HepG2 (cell line): ENCODE measurements at regions not wholly inside any gene's neighbourhood (a gene's known extent, or its start where the extent isn't known, plus 50 kb on each side); places are given as distances from the start of the nearest gene placed in this dataset.

Source experiments
- ATAC-seq: fragments of 200-7000 bp; cut with Tn5 transposase; 3 replicates; pipeline ENCODE4 v1.9.1; 2020; ENCODE audit warnings: mild to moderate bottlenecking, moderate library complexity
- BruUV-seq: library from RNA; stranded (reverse); fragments of 400-500 nt; replicated peaks from 2 replicates; lab custom pipeline; 2021; lab: Mats Ljungman, UMichigan
- CTCF ChIA-PET: fragments of 300-600 bp; formaldehyde crosslinking; extraction: SDS; loops from one replicate; lab custom pipeline; 2021; ENCODE audit warnings: low total read pairs, inconsistent platforms, low intra/inter-chr PET ratio; lab: Yijun Ruan, JAX
- POLR2A ChIA-PET: fragments of 350-600 bp; sonication (Branson Sonifier 250); formaldehyde crosslinking; loops from one replicate; lab custom pipeline; 2020; ENCODE audit warnings: antibody characterized with exemption, inconsistent platforms; lab: Yijun Ruan, JAX
- DNase-seq: peaks from one replicate; pipeline ENCODE4 v3.0.0-alpha.2; 2015; ENCODE audit warnings: low spot score
- FAIRE-seq: peaks from 3 replicates; lab custom pipeline; 2011; peaks lifted over from hg19 to GRCh38; lab: Jason Lieb, UNC
- H2AFZ ChIP-seq: one replicate; pipeline ENCODE4 v1.6.1; 2011; ENCODE audit warnings: low read length, inconsistent platforms
- H3K27ac ChIP-seq: fragments of 300-600 bp; 3 replicates; pipeline ENCODE4 v1.8.0; 2011; ENCODE audit warnings: mixed run types, mild to moderate bottlenecking, mixed read lengths, low read length, inconsistent platforms; ENCODE audit not compliant: insufficient read depth; ENCODE audit errors: extremely low read length
- H3K27me3 ChIP-seq, 2 experiments: fragments of 200-600 bp in 1 of 2; 2 replicates in 1 of 2; 3 replicates in 1 of 2; pipeline versions ENCODE4 v1.6.0 to v1.8.0; 2011; ENCODE audit warnings: low read length in 2 of 2, mild to moderate bottlenecking in 2 of 2, moderate library complexity in 2 of 2, inconsistent platforms in 1 of 2; ENCODE audit not compliant: insufficient read depth in 2 of 2, control insufficient read depth in 1 of 2
- H3K36me3 ChIP-seq, 2 experiments: fragments of 200-600 bp in 1 of 2; replicated peaks in 1 of 2; 2 replicates in 1 of 2; 3 replicates in 1 of 2; pipeline versions ENCODE4 v1.5.1 to v1.8.0; 2011; ENCODE audit warnings: low read length in 2 of 2, inconsistent platforms in 1 of 2; ENCODE audit not compliant: insufficient read depth in 2 of 2, control insufficient read depth in 1 of 2
- H3K4me1 ChIP-seq: 2 replicates; pipeline ENCODE4 v1.5.1; 2012; ENCODE audit warnings: low read length, inconsistent platforms; ENCODE audit not compliant: insufficient read depth
- H3K4me2 ChIP-seq: 2 replicates; pipeline ENCODE4 v1.6.0; 2011; ENCODE audit warnings: low read depth, low read length, inconsistent platforms
- H3K4me3 ChIP-seq, 3 experiments: fragments of 200-600 bp in 1 of 3; sonication (generic), shearing (Covaris generic) in 1 of 3; replicated peaks in 1 of 3; 2 replicates each; pipeline ENCODE4 v1.5.1; 2011 to 2016; ENCODE audit warnings: low read length in 3 of 3, inconsistent platforms in 2 of 3, low read depth in 2 of 3, mild to moderate bottlenecking in 2 of 3, control low read depth in 1 of 3, mixed read lengths in 1 of 3; ENCODE audit not compliant: insufficient read depth in 1 of 3
- H3K79me2 ChIP-seq: one replicate; pipeline ENCODE4 v1.6.1; 2011; ENCODE audit warnings: low read length, inconsistent platforms; ENCODE audit not compliant: insufficient read depth
- H3K9ac ChIP-seq: 2 replicates; pipeline ENCODE4 v1.6.0; 2011; ENCODE audit warnings: mild to moderate bottlenecking, low read depth, low read length, inconsistent platforms; ENCODE audit not compliant: insufficient read depth
- H3K9me3 ChIP-seq: 2 replicates; pipeline ENCODE4 v1.5.1; 2012; ENCODE audit warnings: mild to moderate bottlenecking, low read length
- H4K20me1 ChIP-seq: 2 replicates; pipeline ENCODE4 v1.6.0; 2011; ENCODE audit warnings: inconsistent platforms, mild to moderate bottlenecking, low read length, moderate library complexity; ENCODE audit not compliant: insufficient read depth
- CHCHD3 ChIP-seq: sonication (generic); formaldehyde crosslinking; IDR thresholded peaks from 2 replicates; pipeline ENCODE4 v1.8.0; 2022; ENCODE audit warnings: mild to moderate bottlenecking, missing genetic modification reagents, moderate library complexity
- HOXA9 ChIP-seq: sonication (generic); formaldehyde crosslinking; IDR thresholded peaks from 2 replicates; pipeline ENCODE4 v1.8.1; 2022; ENCODE audit warnings: missing genetic modification reagents, mild to moderate bottlenecking, moderate library complexity, borderline replicate concordance
- MIER3 ChIP-seq: IDR thresholded peaks from 2 replicates; pipeline ENCODE4 v1.6.1; 2016; ENCODE audit warnings: missing compliant biosample characterization, borderline replicate concordance
- NCOA1 ChIP-seq: sonication (generic); formaldehyde crosslinking; IDR thresholded peaks from 2 replicates; pipeline ENCODE4 v1.9.0; 2021; ENCODE audit warnings: missing genetic modification reagents
- NCOA5 ChIP-seq: sonication (generic); formaldehyde crosslinking; IDR thresholded peaks from 2 replicates; pipeline ENCODE4 v1.4.0; 2020; ENCODE audit warnings: missing genetic modification reagents
- NFE2L2 ChIP-seq: fragments of 150-350 bp; IDR thresholded peaks from 2 replicates; pipeline ENCODE4 v1.6.1; 2014; ENCODE audit warnings: low read length
- PCBP2 ChIP-seq: fragments of 200-400 bp; formaldehyde crosslinking; optimal IDR thresholded peaks from 2 replicates; pipeline ENCODE3; 2018; ENCODE audit warnings: low read length, low read depth; ENCODE audit not compliant: poor library complexity, severe bottlenecking
- SIN3B ChIP-seq: fragments of 150-350 bp; IDR thresholded peaks from 2 replicates; pipeline ENCODE4 v1.6.1; 2014; ENCODE audit warnings: low read length
- SRSF9 ChIP-seq: fragments of 200-400 bp; formaldehyde crosslinking; IDR thresholded peaks from 2 replicates; pipeline ENCODE4 v1.6.1; 2018; ENCODE audit warnings: borderline replicate concordance, mild to moderate bottlenecking, low read depth, low read length; ENCODE audit not compliant: insufficient read depth, poor library complexity, severe bottlenecking
- ZNF20 ChIP-seq: sonication (generic); formaldehyde crosslinking; IDR thresholded peaks from 2 replicates; pipeline ENCODE4 v1.4.0; 2020; ENCODE audit warnings: mild to moderate bottlenecking, moderate library complexity, missing genetic modification reagents
- ZNF644 ChIP-seq: IDR thresholded peaks from 2 replicates; pipeline ENCODE4 v1.6.1; 2016; ENCODE audit warnings: low read depth
- ZNF766 ChIP-seq: sonication (generic); formaldehyde crosslinking; IDR thresholded peaks from 2 replicates; pipeline ENCODE4 v1.5.0; 2020; ENCODE audit warnings: missing genetic modification reagents, borderline replicate concordance
- WGBS: methylation state at CpG from one replicate; pipeline ENCODE4 v1.1.6; 2017; ENCODE audit warnings: low lambda C conversion rate; 5-methylcytosine and 5-hydroxymethylcytosine counted together
- in situ Hi-C: cut with HindIII; loops from 2 replicates; pipeline ENCODE4 v1.10.0; 2017; ENCODE audit warnings: low pct_unique_long_range_greater_than_20kb; ENCODE audit not compliant: extremely low pct_ligation_motif_present
- intact Hi-C: fragments of 100-400 bp; cut with micrococcal nuclease; formaldehyde crosslinking; loops from one replicate; pipeline ENCODE4 v1.10.0; 2022; ENCODE audit not compliant: unreplicated experiment
- TF ChIP-seq, protein P1 (sequence below): sonication (generic); formaldehyde crosslinking; IDR thresholded peaks from 2 replicates; pipeline ENCODE4 v1.5.0; 2020; ENCODE audit warnings: missing genetic modification reagents
- TF ChIP-seq, protein P2 (sequence below): sonication (generic); formaldehyde crosslinking; IDR thresholded peaks from 2 replicates; pipeline ENCODE4 v1.8.0; 2022; ENCODE audit warnings: mild to moderate bottlenecking, missing genetic modification reagents, moderate library complexity
- TF ChIP-seq, protein P3 (sequence below): sonication (generic); formaldehyde crosslinking; IDR thresholded peaks from 2 replicates; pipeline ENCODE4 v1.8.1; 2023; ENCODE audit warnings: missing genetic modification reagents, inconsistent platforms, borderline replicate concordance

DNA sequence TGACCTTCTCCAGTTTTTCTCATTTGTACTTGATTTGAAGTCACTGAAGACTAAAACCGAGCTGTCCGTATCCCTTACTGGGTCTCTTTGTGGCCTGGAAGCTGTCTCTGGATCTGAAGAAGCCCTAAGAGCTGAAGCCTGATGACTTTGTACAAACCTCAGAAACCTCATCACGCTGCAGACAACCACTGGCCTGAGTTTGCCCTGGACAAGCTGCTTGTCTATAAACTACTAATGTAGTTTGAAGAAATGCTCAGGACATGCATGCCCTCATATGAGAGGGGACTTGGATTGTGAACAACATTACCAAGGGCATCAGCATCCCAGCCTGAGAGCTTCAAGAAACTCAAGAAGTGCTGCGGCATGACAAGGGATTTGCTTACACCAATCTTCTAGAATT is 79.3 kb upstream of the CBLN2 start:
- Histone ChIP-seq H3K9ac (no peak overlapping the region), H3K9me3 (no peaks in the 10 kb centered on the region), H3K79me2 (no peaks in the 10 kb centered on the region), H3K4me3 (no peak overlapping the region), H3K27ac (no peak overlapping the region), H4K20me1 (no peaks in the 10 kb centered on the region), H3K4me1 (no peaks in the 10 kb centered on the region), H2AFZ (no peak overlapping the region), H3K36me3 (no peaks in the 10 kb centered on the region), H3K4me2 (no peak overlapping the region), H3K27me3 (no peaks in the 10 kb centered on the region; a peak in 1 of 5 replicates)
- FAIRE-seq: no peak
- TF ChIP-seq CHCHD3 (CRISPR knock-in tag): no peak
- no peak for TF ChIP-seq PCBP2
- TF ChIP-seq SRSF9: no peak
- TF ChIP-seq MIER3: no peak
- TF ChIP-seq NCOA5: no peak
- TF ChIP-seq, protein P1, sequence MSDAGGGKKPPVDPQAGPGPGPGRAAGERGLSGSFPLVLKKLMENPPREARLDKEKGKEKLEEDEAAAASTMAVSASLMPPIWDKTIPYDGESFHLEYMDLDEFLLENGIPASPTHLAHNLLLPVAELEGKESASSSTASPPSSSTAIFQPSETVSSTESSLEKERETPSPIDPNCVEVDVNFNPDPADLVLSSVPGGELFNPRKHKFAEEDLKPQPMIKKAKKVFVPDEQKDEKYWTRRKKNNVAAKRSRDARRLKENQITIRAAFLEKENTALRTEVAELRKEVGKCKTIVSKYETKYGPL (CRISPR knock-in tag): no peak
- no peak for TF ChIP-seq NFE2L2
- TF ChIP-seq SIN3B: no peak
- no peak for TF ChIP-seq ZNF20 (CRISPR knock-in tag)
- TF ChIP-seq, protein P2, sequence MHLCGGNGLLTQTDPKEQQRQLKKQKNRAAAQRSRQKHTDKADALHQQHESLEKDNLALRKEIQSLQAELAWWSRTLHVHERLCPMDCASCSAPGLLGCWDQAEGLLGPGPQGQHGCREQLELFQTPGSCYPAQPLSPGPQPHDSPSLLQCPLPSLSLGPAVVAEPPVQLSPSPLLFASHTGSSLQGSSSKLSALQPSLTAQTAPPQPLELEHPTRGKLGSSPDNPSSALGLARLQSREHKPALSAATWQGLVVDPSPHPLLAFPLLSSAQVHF (CRISPR knock-in tag): no peak
- no peak for TF ChIP-seq HOXA9
- TF ChIP-seq, protein P3, sequence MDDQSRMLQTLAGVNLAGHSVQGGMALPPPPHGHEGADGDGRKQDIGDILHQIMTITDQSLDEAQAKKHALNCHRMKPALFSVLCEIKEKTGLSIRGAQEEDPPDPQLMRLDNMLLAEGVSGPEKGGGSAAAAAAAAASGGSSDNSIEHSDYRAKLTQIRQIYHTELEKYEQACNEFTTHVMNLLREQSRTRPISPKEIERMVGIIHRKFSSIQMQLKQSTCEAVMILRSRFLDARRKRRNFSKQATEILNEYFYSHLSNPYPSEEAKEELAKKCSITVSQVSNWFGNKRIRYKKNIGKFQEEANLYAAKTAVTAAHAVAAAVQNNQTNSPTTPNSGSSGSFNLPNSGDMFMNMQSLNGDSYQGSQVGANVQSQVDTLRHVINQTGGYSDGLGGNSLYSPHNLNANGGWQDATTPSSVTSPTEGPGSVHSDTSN (CRISPR knock-in tag): no peak
- no peak for TF ChIP-seq NCOA1 (CRISPR knock-in tag)
- no peak for TF ChIP-seq ZNF766
- no peak for TF ChIP-seq ZNF644 (CRISPR knock-in tag)
- intact Hi-C loops (no loop called here), in situ Hi-C loops (no loop called here)
- WGBS: 13% methylated on average over 4 of the region's 4 CpGs
- ATAC-seq: no peak
- ChIA-PET POLR2A (no interaction called here), CTCF (no interaction called here)
- no peak for DNase-seq
- BruUV-seq: no TSS peak
